B cell (primary cell): ENCODE measurements at regions not wholly inside any gene's neighbourhood (a gene's known extent, or its start where the extent isn't known, plus 50 kb on each side); places are given as distances from the start of the nearest gene placed in this dataset.

ENCODE experiments used
- CTCF ChIP-seq: fragments of 200-600 bp; IDR thresholded peaks from one replicate; pipeline ENCODE4 v1.8.0; 2022; ENCODE audit warnings: antibody characterized with exemption, mild to moderate bottlenecking
- EZH2 ChIP-seq: IDR thresholded peaks from 2 replicates; pipeline ENCODE4 v1.6.1; 2012; ENCODE audit warnings: borderline replicate concordance, low read depth, mild to moderate bottlenecking, moderate library complexity, low read length; ENCODE audit not compliant: insufficient read depth, poor library complexity, severe bottlenecking

GRCh38 chr5:52376592-52376991 is 411.1 kb upstream of the ITGA1 start:
- TF ChIP-seq CTCF (no peak), EZH2 (no peak)
